ENCODE measurements at regions not wholly inside any gene's neighbourhood (a gene's known extent, or its start where the extent isn't known, plus 50 kb on each side); places are given as distances from the start of the nearest gene placed in this dataset.
A peak's percentile ranks its signal among the peaks of the same experiment; 100 is the strongest.
"Not testable (repeated sequence)": the region's sequence is repeated elsewhere in the genome, so short reads cannot be mapped to it uniquely, and the experiment has no call there.

- no peak for DNase-seq (ENCODE audit: low spot score)
- no peak for TF ChIP-seq CTCF (IDR thresholded peaks at IDR 0.05)
- Histone ChIP-seq H3K4me3 (no peak overlapping the region), H3K27ac (no peak overlapping the region)
Observed at GRCh38 chrX:45505214-45505613, 304.5 kb upstream of the DIPK2B start.

GRCh38 chrX:45503787-45504362 lies 303.2 kb upstream of the DIPK2B start:
- H3K4me3 ChIP-seq; DNase-seq (ENCODE audit: low spot score); H3K27ac ChIP-seq: not testable (repeated sequence)

- no peak for TF ChIP-seq CTCF (IDR thresholded peaks at IDR 0.05)
- DNase-seq (ENCODE audit: low spot score) = no peak
- Histone ChIP-seq H3K27ac (no peak overlapping the region), H3K4me3 (no peak overlapping the region)
Observed at GRCh38 chrX:45502396-45502795, 301.7 kb upstream of the DIPK2B start.

- H3K4me3 ChIP-seq = no peak overlapping the region
- no peak for DNase-seq (ENCODE audit: low spot score)
- H3K27ac ChIP-seq = no peak overlapping the region
- no peak for TF ChIP-seq CTCF (IDR thresholded peaks at IDR 0.05)
Observed at GRCh38 chrX:45497290-45497689, 296.6 kb upstream of the DIPK2B start.

GRCh38 chrX:45485719-45486118 lies 285.0 kb upstream of the DIPK2B start:
- TF ChIP-seq CTCF (IDR thresholded peaks at IDR 0.05) = no peak
- no peak overlapping the region for H3K27ac ChIP-seq
- no peak for DNase-seq (ENCODE audit: low spot score)
- H3K4me3 ChIP-seq = no peak overlapping the region

GRCh38 chrX:45479835-45480422 lies 279.3 kb upstream of the DIPK2B start:
- TF ChIP-seq CTCF (IDR thresholded peaks at IDR 0.05) = no peak
- Histone ChIP-seq H3K4me3 (no peak overlapping the region), H3K27ac (peak overlapping the region in 1 of 2 donors; percentile 51)
- no peak for DNase-seq (ENCODE audit: low spot score)

- Histone ChIP-seq H3K27ac (peak overlapping the region in 1 of 2 donors; percentile 33), H3K4me3 (no peak overlapping the region)
- DNase-seq (ENCODE audit: low spot score) = no peak
- no peak for TF ChIP-seq CTCF (IDR thresholded peaks at IDR 0.05)
Observed at GRCh38 chrX:45479196-45479834, 278.6 kb upstream of the DIPK2B start.

All from coronary artery (tissue), 2 donors.